ENCODE measurements at regions not wholly inside any gene's neighbourhood (a gene's known extent, or its start where the extent isn't known, plus 50 kb on each side); places are given as distances from the start of the nearest gene placed in this dataset.

- TF ChIP-seq, protein P1, sequence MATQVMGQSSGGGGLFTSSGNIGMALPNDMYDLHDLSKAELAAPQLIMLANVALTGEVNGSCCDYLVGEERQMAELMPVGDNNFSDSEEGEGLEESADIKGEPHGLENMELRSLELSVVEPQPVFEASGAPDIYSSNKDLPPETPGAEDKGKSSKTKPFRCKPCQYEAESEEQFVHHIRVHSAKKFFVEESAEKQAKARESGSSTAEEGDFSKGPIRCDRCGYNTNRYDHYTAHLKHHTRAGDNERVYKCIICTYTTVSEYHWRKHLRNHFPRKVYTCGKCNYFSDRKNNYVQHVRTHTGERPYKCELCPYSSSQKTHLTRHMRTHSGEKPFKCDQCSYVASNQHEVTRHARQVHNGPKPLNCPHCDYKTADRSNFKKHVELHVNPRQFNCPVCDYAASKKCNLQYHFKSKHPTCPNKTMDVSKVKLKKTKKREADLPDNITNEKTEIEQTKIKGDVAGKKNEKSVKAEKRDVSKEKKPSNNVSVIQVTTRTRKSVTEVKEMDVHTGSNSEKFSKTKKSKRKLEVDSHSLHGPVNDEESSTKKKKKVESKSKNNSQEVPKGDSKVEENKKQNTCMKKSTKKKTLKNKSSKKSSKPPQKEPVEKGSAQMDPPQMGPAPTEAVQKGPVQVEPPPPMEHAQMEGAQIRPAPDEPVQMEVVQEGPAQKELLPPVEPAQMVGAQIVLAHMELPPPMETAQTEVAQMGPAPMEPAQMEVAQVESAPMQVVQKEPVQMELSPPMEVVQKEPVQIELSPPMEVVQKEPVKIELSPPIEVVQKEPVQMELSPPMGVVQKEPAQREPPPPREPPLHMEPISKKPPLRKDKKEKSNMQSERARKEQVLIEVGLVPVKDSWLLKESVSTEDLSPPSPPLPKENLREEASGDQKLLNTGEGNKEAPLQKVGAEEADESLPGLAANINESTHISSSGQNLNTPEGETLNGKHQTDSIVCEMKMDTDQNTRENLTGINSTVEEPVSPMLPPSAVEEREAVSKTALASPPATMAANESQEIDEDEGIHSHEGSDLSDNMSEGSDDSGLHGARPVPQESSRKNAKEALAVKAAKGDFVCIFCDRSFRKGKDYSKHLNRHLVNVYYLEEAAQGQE (IDR thresholded peaks at IDR 0.05; ENCODE audit: low read depth): no peak
- TF ChIP-seq, protein P2, sequence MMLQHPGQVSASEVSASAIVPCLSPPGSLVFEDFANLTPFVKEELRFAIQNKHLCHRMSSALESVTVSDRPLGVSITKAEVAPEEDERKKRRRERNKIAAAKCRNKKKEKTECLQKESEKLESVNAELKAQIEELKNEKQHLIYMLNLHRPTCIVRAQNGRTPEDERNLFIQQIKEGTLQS (IDR thresholded peaks at IDR 0.05): no peak
- TF ChIP-seq ELF1 (IDR thresholded peaks at IDR 0.05; ENCODE audit: borderline replicate concordance, low read depth) (no peak), POLR2A (IDR thresholded peaks at IDR 0.05; ENCODE audit: borderline replicate concordance, extremely low read depth, insufficient read depth, insufficient read length) (no peak), SP1 (IDR thresholded peaks at IDR 0.05; ENCODE audit: low read depth) (no peak), CTCF (IDR thresholded peaks at IDR 0.05 in 2 of 3, conservative IDR thresholded peaks at IDR 0.05 in 1 of 3; ENCODE audit: borderline replicate concordance in 1 of 3, insufficient read depth in 1 of 3, low read depth in 2 of 3, low read length in 2 of 3) (no peak), POLR2AphosphoS5 (IDR thresholded peaks at IDR 0.05; ENCODE audit: low read depth, low read length) (no peak)
These were observed 393.1 kb upstream of the FRG1 start (continued) for GRCh38 chr4:189547559-189547958.

DNA sequence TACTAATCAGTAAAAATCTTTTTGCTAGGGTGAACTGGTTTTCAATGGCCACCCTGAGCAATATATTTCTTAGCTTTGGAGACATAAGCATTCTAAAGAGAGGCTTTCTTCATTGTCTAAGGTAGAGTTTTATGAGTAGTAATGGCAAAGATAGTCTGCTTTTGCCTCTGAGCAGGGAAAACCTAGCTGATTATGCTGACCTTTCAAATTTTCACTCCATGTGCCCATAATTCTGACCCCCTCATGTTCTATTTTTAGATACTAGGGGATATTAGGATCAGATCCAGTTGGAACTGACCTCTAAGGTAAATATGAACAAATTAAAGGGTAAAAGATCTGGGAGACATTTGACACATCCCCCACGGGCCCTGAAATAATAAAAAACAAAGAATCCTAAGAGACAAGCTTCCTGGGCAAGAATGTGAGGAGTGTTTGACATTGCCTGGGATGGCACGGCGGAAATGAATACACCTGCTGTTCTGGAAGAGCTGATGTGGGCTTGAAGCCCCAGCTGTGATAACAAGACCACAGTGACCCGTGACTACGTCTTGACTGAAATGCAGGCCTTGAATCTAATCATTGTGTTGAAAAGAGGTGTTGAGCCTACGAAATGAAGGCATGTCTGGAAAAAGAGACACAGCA is 392.1 kb upstream of the FRG1 start:
- BruUV-seq (replicated peaks): no TSS peak
- no peak overlapping the region for H3K9ac ChIP-seq (ENCODE audit: low read length)
- intact Hi-C loops (cut with micrococcal nuclease): no loop called here
- RAD21 ChIA-PET (ENCODE audit: low non-redundant PET in 1 of 2, low total read pairs in 2 of 2, uncharacterized antibody in 2 of 2, unreplicated experiment in 2 of 2): no interaction called here
- H2AFZ ChIP-seq (ENCODE audit: low read depth, low read length, poor library complexity, severe bottlenecking): no peak overlapping the region
- H3K4me3 ChIP-seq (replicated peaks in 1 of 2; ENCODE audit: low read depth in 1 of 2, low read length in 2 of 2): no peak overlapping the region
- no peak for TF ChIP-seq CTCF (IDR thresholded peaks at IDR 0.05 in 2 of 3, conservative IDR thresholded peaks at IDR 0.05 in 1 of 3; ENCODE audit: borderline replicate concordance in 1 of 3, insufficient read depth in 1 of 3, low read depth in 2 of 3, low read length in 2 of 3)
- TF ChIP-seq ZNF274 (IDR thresholded peaks at IDR 0.05; ENCODE audit: low read depth, low read length): no peak
- TF ChIP-seq ELF1 (IDR thresholded peaks at IDR 0.05; ENCODE audit: borderline replicate concordance, low read depth): no peak
- TF ChIP-seq CEBPB (IDR thresholded peaks at IDR 0.05; ENCODE audit: low read depth): no peak
- no peak overlapping the region for H3K27ac ChIP-seq (ENCODE audit: low read depth, low read length)
- H3K4me1 ChIP-seq (ENCODE audit: control insufficient read depth in 1 of 2, insufficient read depth in 2 of 2, low read length in 2 of 2): no peaks in the 10 kb centered on the region
- no peaks in the 10 kb centered on the region for H3K9me2 ChIP-seq (ENCODE audit: insufficient read depth)
- no peaks in the 10 kb centered on the region for H3K79me2 ChIP-seq (ENCODE audit: insufficient read depth, low read length)
- DNase-seq (ENCODE audit: low read depth, low spot score): no peak
- no peak overlapping the region for H3K4me2 ChIP-seq (ENCODE audit: low read length)
- no peaks in the 10 kb centered on the region for H3K27me3 ChIP-seq (ENCODE audit: insufficient read depth, low read length)
- no peak for ATAC-seq
- H4K20me1 ChIP-seq (ENCODE audit: insufficient read depth): no peaks in the 10 kb centered on the region
- no peaks in the 10 kb centered on the region for H3K36me3 ChIP-seq (ENCODE audit: control insufficient read depth in 1 of 2, insufficient read depth in 2 of 2, low read length in 2 of 2)
- CTCF ChIA-PET: no interaction called here
- POLR2A ChIA-PET: no interaction called here
- no peaks in the 10 kb centered on the region for H3K9me3 ChIP-seq (ENCODE audit: control insufficient read depth in 1 of 2, insufficient read depth in 1 of 2, low read depth in 1 of 2, low read length in 2 of 2)
